Heart right ventricle (tissue), 16 donors: ENCODE measurements at regions not wholly inside any gene's neighbourhood (a gene's known extent, or its start where the extent isn't known, plus 50 kb on each side); places are given as distances from the start of the nearest gene placed in this dataset.

Experiments
- ATAC-seq, 8 donors: fragments of 200-7000 bp; cut with Tn5 transposase; one replicate each; pipeline ENCODE4 v1.9.1; 2020; ENCODE audit warnings: mild to moderate bottlenecking in 8 of 8, moderate library complexity in 8 of 8, moderate number of reproducible peaks in 1 of 8
- DNase-seq, 2 donors: peaks; one replicate each; pipeline ENCODE4 v3.0.0-alpha.2; 2020
- H3K27ac ChIP-seq, 10 donors: fragments of 200-600 bp; sonication (generic) in 2 of 10; one replicate each; pipeline versions ENCODE4 v1.5.0 to v1.8.0; 2020 to 2022; ENCODE audit warnings: mild to moderate bottlenecking in 3 of 10
- H3K27me3 ChIP-seq, 7 donors: fragments of 200-600 bp; one replicate each; pipeline ENCODE4 v1.8.0; 2021 to 2022; ENCODE audit warnings: mild to moderate bottlenecking in 2 of 7
- H3K36me3 ChIP-seq, 9 donors: fragments of 200-600 bp; sonication (generic) in 1 of 9; one replicate each; pipeline versions ENCODE4 v1.5.0 to v1.8.0; 2020 to 2022; ENCODE audit warnings: mild to moderate bottlenecking in 2 of 9
- H3K4me1 ChIP-seq, 9 donors: fragments of 200-600 bp; sonication (generic) in 1 of 9; one replicate each; pipeline versions ENCODE4 v1.5.0 to v1.8.0; 2020 to 2022; ENCODE audit warnings: mild to moderate bottlenecking in 4 of 9
- H3K4me3 ChIP-seq, 10 donors: fragments of 200-600 bp; sonication (generic) in 2 of 10; one replicate each; pipeline versions ENCODE4 v1.5.0 to v1.8.0; 2020 to 2022; ENCODE audit warnings: mild to moderate bottlenecking in 7 of 10, moderate library complexity in 2 of 10
- H3K9me3 ChIP-seq, 11 donors: fragments of 200-600 bp in 10 of 11; sonication (generic) in 2 of 11; one replicate each; pipeline versions ENCODE4 v1.5.0 to v1.8.0; 2013 to 2022; ENCODE audit warnings: mild to moderate bottlenecking in 2 of 11, control low read depth in 1 of 11, moderate library complexity in 1 of 11
- CTCF ChIP-seq, 9 donors: fragments of 200-600 bp; sonication (generic) in 2 of 9; IDR thresholded peaks; one replicate each; pipeline versions ENCODE4 v1.5.0 to v1.8.0; 2021 to 2022; ENCODE audit warnings: antibody characterized with exemption in 9 of 9, mild to moderate bottlenecking in 5 of 9, moderate library complexity in 1 of 9
- WGBS, 2 donors: extraction: QIAGEN DNeasy Blood & Tissue Kit; methylation state at CpG; one replicate each; pipeline ENCODE4 v1.1.7; 2013; ENCODE audit warnings: inconsistent platforms in 1 of 2; 5-methylcytosine and 5-hydroxymethylcytosine counted together
- intact Hi-C, 10 donors: fragments of 100-400 bp; cut with DNase I; formaldehyde crosslinking; loops; one replicate each; pipeline versions ENCODE4 v1.11.1 to v1.14.2; 2022
- donor health status: Arrhythmogenic right ventricular cardiomyopathy.
- donor health status: ischemic (EF 13 %, LVEDD 7.1; RV severe dilation, severe dysfunction).
- donor health status: healthy with polysubstance abuse.
- donor health status: DM: no; HTN: yes; CAD: no.
- donor health status: DM: no; HTN: no; CAD: no.
- donor health status: ischemic (EF 25% LVEDD 6.9; RV normal size, moderate dysfunction).
- donor health status: ischemic (EF 25% LVEDD 5.7; RV mildly dilated, moderate dysfunction).
- donor health status: healthy.
- donor health status: DM: yes; HTN: yes; CAD: no.
- donor health status: Ischemic cardiomyopathy.
- donor health status: ischemic (EF 35%, LVEDD 5.7; RV mildly dilated, moderate dysfunction).
- donor health status: nonischemic (EF 11% LVEDD 7.7; RV severe dilation, severe dysfunction).
- donor health status: DM: yes; HTN: yes; CAD: no.
- donor health status: PGD.
- donor health status: ischemic (EF 29% LVEDD 5.4; RV normal size, mild dysfunction).
- donor health status: nonischemic (EF 23%, LVEDD 6.1; RV moderate dilation, normal function).

- intact Hi-C loops: no loop called here
- peaks cover 0 to 12% (median 0%) of the 10 kb centered on the region in 11 donors for H3K9me3 ChIP-seq
- H3K27ac ChIP-seq: no peak overlapping the region
- H3K4me1 ChIP-seq: peaks cover 0 to 4% (median 0%) of the 10 kb centered on the region in 9 donors
- DNase-seq (no peak), ATAC-seq (no peak)
- H3K36me3 ChIP-seq: no peaks in the 10 kb centered on the region
- H3K4me3 ChIP-seq: no peak overlapping the region
- no peak for TF ChIP-seq CTCF (IDR thresholded peaks at IDR 0.05)
- WGBS, 2 donors: 94 to 95% methylated on average over 3 of the region's 3 CpGs
- peaks cover 0 to 3% (median 0%) of the 10 kb centered on the region in 7 donors for H3K27me3 ChIP-seq
Measured at GRCh38 chr15:94934440-94934839, 703.1 kb downstream of the MCTP2 start.

- H3K4me1 ChIP-seq: no peaks in the 10 kb centered on the region
- no peak for TF ChIP-seq CTCF (IDR thresholded peaks at IDR 0.05)
- no peak overlapping the region for H3K27ac ChIP-seq
- ATAC-seq (no peak), DNase-seq (no peak)
- 89 to 95% methylated on average over 2 of the region's 2 CpGs for WGBS, 2 donors
- H3K36me3 ChIP-seq: no peaks in the 10 kb centered on the region
- no peaks in the 10 kb centered on the region for H3K27me3 ChIP-seq
- H3K9me3 ChIP-seq: peaks cover 0 to 14% (median 0%) of the 10 kb centered on the region in 11 donors
- no peak overlapping the region for H3K4me3 ChIP-seq
- intact Hi-C loops: no loop called here
Measured at GRCh38 chr15:94937242-94937641, 705.9 kb downstream of the MCTP2 start.

GRCh38 chr15:94943888-94944287 lies 712.5 kb downstream of the MCTP2 start:
- Histone ChIP-seq H3K36me3 (no peaks in the 10 kb centered on the region), H3K4me1 (no peaks in the 10 kb centered on the region), H3K27me3 (no peaks in the 10 kb centered on the region), H3K27ac (no peak overlapping the region), H3K9me3 (peaks cover 0 to 9% (median 0%) of the 10 kb centered on the region in 11 donors), H3K4me3 (no peak overlapping the region)
- intact Hi-C loops: no loop called here
- DNase-seq (no peak), ATAC-seq (no peak)
- no peak for TF ChIP-seq CTCF (IDR thresholded peaks at IDR 0.05)

- Histone ChIP-seq H3K36me3 (no peaks in the 10 kb centered on the region), H3K9me3 (peaks cover 0 to 19% (median 5%) of the 10 kb centered on the region in 11 donors), H3K27ac (no peak overlapping the region), H3K4me1 (no peaks in the 10 kb centered on the region), H3K4me3 (no peak overlapping the region), H3K27me3 (no peaks in the 10 kb centered on the region)
- DNase-seq: no peak
- 74 to 77% methylated on average over 2 of the region's 2 CpGs for WGBS, 2 donors
- intact Hi-C loops: loop anchor here in 1 of 10 donors (10.0 kb wide), 1 partner anchor 63 kb away; no protein-coding TSS in a partner anchor
- no peak for TF ChIP-seq CTCF (IDR thresholded peaks at IDR 0.05)
- no peak for ATAC-seq
Measured at GRCh38 chr15:94951538-94951937, 720.2 kb downstream of the MCTP2 start.
